Thyroid gland (tissue), 4 donors: ENCODE measurements at regions not wholly inside any gene's neighbourhood (a gene's known extent, or its start where the extent isn't known, plus 50 kb on each side); places are given as distances from the start of the nearest gene placed in this dataset.
"Not testable (repeated sequence)": the region's sequence is repeated elsewhere in the genome, so short reads cannot be mapped to it uniquely, and the experiment has no call there.

Experiments
- DNase-seq, 2 donors: peaks; one replicate each; pipeline ENCODE4 v3.0.0-alpha.2; 2019
- H3K27ac ChIP-seq, 3 donors: fragments of 200-600 bp; sonication (generic); 1 replicate in 2 of 3; 2 replicates in 1 of 3; pipeline ENCODE4 v1.5.1; 2016 to 2019; ENCODE audit warnings: mild to moderate bottlenecking in 1 of 3, moderate library complexity in 1 of 3
- H3K27me3 ChIP-seq: fragments of 200-600 bp; sonication (generic); one replicate; pipeline ENCODE4 v1.5.1; 2019
- H3K36me3 ChIP-seq, 2 donors: fragments of 200-600 bp; sonication (generic); one replicate each; pipeline ENCODE4 v1.5.1; 2016 to 2019
- H3K4me1 ChIP-seq, 2 donors: fragments of 200-600 bp; sonication (generic); one replicate each; pipeline ENCODE4 v1.5.1; 2017 to 2019
- H3K4me3 ChIP-seq, 3 donors: fragments of 200-600 bp; sonication (generic); replicated peaks in 1 of 3; 1 replicate in 2 of 3; 2 replicates in 1 of 3; pipeline ENCODE4 v1.5.1; 2016; ENCODE audit warnings: mild to moderate bottlenecking in 1 of 3
- H3K9me3 ChIP-seq: fragments of 200-600 bp; sonication (generic); one replicate; pipeline ENCODE4 v1.5.1; 2017
- CTCF ChIP-seq, 6 experiments: fragments of 200-600 bp in 3 of 6; fragments of 450-650 bp in 3 of 6; sonication (generic) in 3 of 6; IDR thresholded peaks; one replicate each; pipeline ENCODE4 v1.5.1; 2016 to 2019; ENCODE audit warnings: antibody characterized with exemption in 6 of 6, mild to moderate bottlenecking in 2 of 6, inconsistent platforms in 1 of 6, moderate library complexity in 1 of 6
- POLR2A ChIP-seq, 2 donors: fragments of 450-650 bp; IDR thresholded peaks; one replicate each; pipeline ENCODE4 v1.6.1; 2017; ENCODE audit warnings: antibody characterized with exemption in 2 of 2, mild to moderate bottlenecking in 2 of 2, moderate library complexity in 1 of 2
- WGBS, 2 donors: methylation state at CpG; one replicate each; pipeline ENCODE4 v1.1.5; 2017; 5-methylcytosine and 5-hydroxymethylcytosine counted together
- intact Hi-C: fragments of 100-400 bp; cut with DNase I; formaldehyde crosslinking; loops from one replicate; pipeline ENCODE4 v1.15.1; 2023

- H3K4me1 ChIP-seq = no peaks in the 10 kb centered on the region
- 88 to 92% methylated on average over 2 of the region's 2 CpGs for WGBS, 2 donors
- intact Hi-C loops = no loop called here
- H3K27me3 ChIP-seq = no peaks in the 10 kb centered on the region
- no peaks in the 10 kb centered on the region for H3K36me3 ChIP-seq
- H3K4me3 ChIP-seq = no peak overlapping the region
- H3K27ac ChIP-seq = peak overlapping the region in 2 of 3 donors; percentile 13 to 47
- DNase-seq = no peak
- no peaks in the 10 kb centered on the region for H3K9me3 ChIP-seq
- no peak for TF ChIP-seq CTCF (IDR thresholded peaks at IDR 0.05)
- TF ChIP-seq POLR2A (IDR thresholded peaks at IDR 0.05) = no peak
Measured at GRCh38 chr3:27557411-27557810, 73.2 kb upstream of the SLC4A7 start.

GRCh38 chr3:27556887-27557286, 72.7 kb upstream of the SLC4A7 start:
- Histone ChIP-seq H3K9me3 (no peaks in the 10 kb centered on the region), H3K27me3 (no peaks in the 10 kb centered on the region), H3K27ac (peak overlapping the region in 2 of 3 donors; percentile 13 to 47), H3K36me3 (no peaks in the 10 kb centered on the region), H3K4me1 (no peaks in the 10 kb centered on the region), H3K4me3 (no peak overlapping the region)
- WGBS, 2 donors = 77 to 80% methylated on average over 4 of the region's 4 CpGs
- TF ChIP-seq POLR2A (IDR thresholded peaks at IDR 0.05) (no peak), CTCF (IDR thresholded peaks at IDR 0.05) (no peak)
- intact Hi-C loops = no loop called here
- DNase-seq = no peak

GRCh38 chr3:27554706-27555105, 70.5 kb upstream of the SLC4A7 start:
- H3K9me3 ChIP-seq = no peaks in the 10 kb centered on the region
- DNase-seq = no peak
- H3K4me1 ChIP-seq = no peaks in the 10 kb centered on the region
- TF ChIP-seq CTCF (IDR thresholded peaks at IDR 0.05) (no peak), POLR2A (IDR thresholded peaks at IDR 0.05) (no peak)
- H3K27me3 ChIP-seq = no peaks in the 10 kb centered on the region
- H3K4me3 ChIP-seq = no peak overlapping the region
- intact Hi-C loops = no loop called here
- 72 to 76% methylated on average over 2 of the region's 2 CpGs for WGBS, 2 donors
- no peak overlapping the region for H3K27ac ChIP-seq
- H3K36me3 ChIP-seq = no peaks in the 10 kb centered on the region

- no peaks in the 10 kb centered on the region for H3K4me1 ChIP-seq
- no peaks in the 10 kb centered on the region for H3K9me3 ChIP-seq
- H3K27ac ChIP-seq = no peak overlapping the region
- no peak overlapping the region for H3K4me3 ChIP-seq
- DNase-seq = no peak
- TF ChIP-seq POLR2A (IDR thresholded peaks at IDR 0.05) (no peak), CTCF (IDR thresholded peaks at IDR 0.05) (no peak)
- intact Hi-C loops = no loop called here
- WGBS, 2 donors = 89 to 93% methylated on average over 2 of the region's 2 CpGs
- H3K36me3 ChIP-seq = no peaks in the 10 kb centered on the region
- H3K27me3 ChIP-seq = no peaks in the 10 kb centered on the region
Measured at GRCh38 chr3:27553886-27554540, 69.8 kb upstream of the SLC4A7 start.

GRCh38 chr3:27552708-27553107, 68.5 kb upstream of the SLC4A7 start:
- H3K27ac ChIP-seq, intact Hi-C loops, H3K4me1 ChIP-seq, H3K4me3 ChIP-seq, H3K9me3 ChIP-seq, DNase-seq, H3K27me3 ChIP-seq, H3K36me3 ChIP-seq: not testable (repeated sequence)
- 82 to 90% methylated on average over 5 of the region's 5 CpGs for WGBS, 2 donors

GRCh38 chr3:27551413-27551812, 67.2 kb upstream of the SLC4A7 start:
- H3K27ac ChIP-seq, H3K36me3 ChIP-seq, H3K4me3 ChIP-seq, H3K9me3 ChIP-seq, H3K27me3 ChIP-seq, H3K4me1 ChIP-seq, intact Hi-C loops, DNase-seq: not testable (repeated sequence)
- WGBS, 2 donors = 91 to 92% methylated on average over 4 of the region's 4 CpGs
